IPS-11a (cell line): ENCODE measurements at regions not wholly inside any gene's neighbourhood (a gene's known extent, or its start where the extent isn't known, plus 50 kb on each side); places are given as distances from the start of the nearest gene placed in this dataset.

Source experiments
- H3K4me3 ChIP-seq: one replicate; pipeline ENCODE4 v1.5.1; 2013; ENCODE audit warnings: low read depth, low read length, control low read depth

- no peak overlapping the region for H3K4me3 ChIP-seq
These were observed 57.4 kb upstream of the CCDC167 start for GRCh38 chr6:37556881-37557644.

GRCh38 chr6:37555040-37555781 is 55.5 kb upstream of the CCDC167 start:
- H3K4me3 ChIP-seq = no peak overlapping the region

GRCh38 chr6:37554480-37554819 is 54.8 kb upstream of the CCDC167 start:
- no peak overlapping the region for H3K4me3 ChIP-seq

DNA sequence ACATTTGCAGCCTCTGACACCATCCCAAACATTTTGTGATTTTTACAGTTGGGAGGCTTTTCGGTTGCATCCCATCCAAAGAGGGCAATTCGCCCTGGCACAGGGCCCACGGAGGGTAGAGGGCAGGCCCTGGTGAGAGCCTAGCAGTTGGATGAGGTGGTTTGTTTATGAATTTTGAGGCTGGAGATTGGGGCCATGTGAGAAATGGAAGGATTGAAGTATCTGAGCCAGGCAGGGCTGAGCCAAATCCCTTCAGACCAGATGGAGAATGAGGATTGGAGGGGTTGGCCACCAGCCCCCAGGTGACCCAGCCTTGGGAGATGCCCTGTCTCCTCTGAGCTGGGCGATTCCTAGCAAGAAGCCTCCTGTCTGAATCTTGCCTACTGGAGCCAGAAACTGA is 52.6 kb upstream of the CCDC167 start:
- H3K4me3 ChIP-seq = no peak overlapping the region

DNA sequence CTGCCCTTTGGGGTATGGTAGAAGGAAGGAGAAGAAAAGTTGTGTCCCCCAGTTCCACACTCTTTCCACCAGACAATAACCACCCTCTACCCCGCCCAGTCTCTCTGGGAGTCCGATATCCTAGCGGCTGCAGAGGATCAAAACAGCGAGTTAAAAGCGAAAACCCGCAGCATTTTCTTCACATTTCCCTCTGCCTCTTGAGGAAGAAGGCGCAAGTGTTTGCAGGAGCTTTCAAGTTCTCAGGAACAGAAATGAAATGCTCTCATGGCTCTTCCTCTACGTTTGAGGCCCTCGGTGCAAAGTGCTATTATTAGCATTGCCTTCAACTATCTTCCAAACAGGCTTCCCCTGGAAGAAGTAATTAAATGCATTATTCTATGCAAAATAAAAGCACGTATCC is 52.2 kb upstream of the CCDC167 start:
- no peak overlapping the region for H3K4me3 ChIP-seq

DNA sequence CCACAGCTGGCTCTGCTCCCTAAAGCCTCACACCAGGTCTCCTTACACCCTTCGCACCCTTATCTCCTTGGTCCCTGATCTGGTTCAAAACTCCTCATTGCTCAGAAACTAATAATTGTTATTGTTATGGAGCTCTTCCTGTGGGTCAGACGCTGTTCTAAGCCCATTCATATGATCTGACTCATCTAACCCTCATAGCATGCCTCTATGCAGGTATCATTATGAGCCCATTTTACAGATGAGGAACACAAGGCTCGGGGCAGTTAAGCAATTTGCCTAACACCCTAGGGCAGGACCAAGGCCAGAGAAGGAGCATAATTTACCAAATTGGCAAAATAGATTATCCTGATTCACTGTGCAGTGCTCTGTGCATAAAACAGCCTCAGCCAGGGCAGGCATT is 51.8 kb upstream of the CCDC167 start:
- no peak overlapping the region for H3K4me3 ChIP-seq

GRCh38 chr6:37551002-37551401 is 51.3 kb upstream of the CCDC167 start:
- no peak overlapping the region for H3K4me3 ChIP-seq

GRCh38 chr6:37550191-37550831 is 50.6 kb upstream of the CCDC167 start:
- no peak overlapping the region for H3K4me3 ChIP-seq

DNA sequence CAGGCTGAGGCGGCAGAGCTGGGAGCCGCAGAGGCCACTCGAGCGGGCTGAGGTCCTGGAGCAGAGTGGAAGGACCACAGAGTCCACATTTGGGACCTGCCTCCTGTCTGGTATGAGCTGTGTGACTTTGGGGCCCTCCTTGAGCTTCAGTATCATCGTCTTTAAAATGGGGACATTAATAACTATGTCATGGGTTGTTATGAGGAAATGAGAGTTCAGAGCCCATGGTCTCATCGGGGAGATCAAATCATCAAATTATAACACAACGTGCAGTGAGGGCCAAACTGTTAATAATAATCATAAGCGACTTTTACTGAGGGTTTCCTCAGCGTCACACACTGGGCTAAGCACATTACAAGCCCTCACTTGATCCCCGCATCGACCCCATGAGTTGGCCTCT is 49.9 kb upstream of the CCDC167 start:
- H3K4me3 ChIP-seq = no peak overlapping the region
